ENCODE measurements at regions not wholly inside any gene's neighbourhood (a gene's known extent, or its start where the extent isn't known, plus 50 kb on each side); places are given as distances from the start of the nearest gene placed in this dataset.

GRCh38 chrX:123088331-123088730 is 95.7 kb upstream of the GRIA3 start:
- H3K36me3 ChIP-seq (ENCODE audit: insufficient read depth, low read length), result no peaks in the 10 kb centered on the region
- H3K4me2 ChIP-seq (ENCODE audit: insufficient read depth, low read length), result no peak overlapping the region
- ATAC-seq (ENCODE audit: insufficient read depth, low read depth) (no peak), DNase-seq (no peak)
- H2AFZ ChIP-seq (ENCODE audit: low read depth, low read length), result no peak overlapping the region
- no peaks in the 10 kb centered on the region for H3K4me1 ChIP-seq (ENCODE audit: insufficient read depth, low read length)
- H3K27ac ChIP-seq (ENCODE audit: low read length), result no peak overlapping the region
- TF ChIP-seq EZH2 (IDR thresholded peaks at IDR 0.05; ENCODE audit: borderline replicate concordance, low read depth, low read length, severe bottlenecking), result no peak
- TF ChIP-seq, protein P1, sequence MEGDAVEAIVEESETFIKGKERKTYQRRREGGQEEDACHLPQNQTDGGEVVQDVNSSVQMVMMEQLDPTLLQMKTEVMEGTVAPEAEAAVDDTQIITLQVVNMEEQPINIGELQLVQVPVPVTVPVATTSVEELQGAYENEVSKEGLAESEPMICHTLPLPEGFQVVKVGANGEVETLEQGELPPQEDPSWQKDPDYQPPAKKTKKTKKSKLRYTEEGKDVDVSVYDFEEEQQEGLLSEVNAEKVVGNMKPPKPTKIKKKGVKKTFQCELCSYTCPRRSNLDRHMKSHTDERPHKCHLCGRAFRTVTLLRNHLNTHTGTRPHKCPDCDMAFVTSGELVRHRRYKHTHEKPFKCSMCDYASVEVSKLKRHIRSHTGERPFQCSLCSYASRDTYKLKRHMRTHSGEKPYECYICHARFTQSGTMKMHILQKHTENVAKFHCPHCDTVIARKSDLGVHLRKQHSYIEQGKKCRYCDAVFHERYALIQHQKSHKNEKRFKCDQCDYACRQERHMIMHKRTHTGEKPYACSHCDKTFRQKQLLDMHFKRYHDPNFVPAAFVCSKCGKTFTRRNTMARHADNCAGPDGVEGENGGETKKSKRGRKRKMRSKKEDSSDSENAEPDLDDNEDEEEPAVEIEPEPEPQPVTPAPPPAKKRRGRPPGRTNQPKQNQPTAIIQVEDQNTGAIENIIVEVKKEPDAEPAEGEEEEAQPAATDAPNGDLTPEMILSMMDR (IDR thresholded peaks at IDR 0.05; ENCODE audit: borderline replicate concordance, extremely low read depth, low read length, poor library complexity, severe bottlenecking), result no peak
- H3K27me3 ChIP-seq (ENCODE audit: insufficient read depth, low read length, poor library complexity), result no peaks in the 10 kb centered on the region
- no peak overlapping the region for H3K9ac ChIP-seq (ENCODE audit: low read depth, low read length)
- no peaks in the 10 kb centered on the region for H4K20me1 ChIP-seq (ENCODE audit: insufficient read depth, low read length)
- H3K79me2 ChIP-seq (ENCODE audit: insufficient read depth, low read length), result no peaks in the 10 kb centered on the region
- no peak overlapping the region for H3K4me3 ChIP-seq (ENCODE audit: low read depth in 1 of 2, low read length in 2 of 2)
- H3K9me3 ChIP-seq (ENCODE audit: insufficient read depth, low read length, severe bottlenecking), result no peaks in the 10 kb centered on the region

- no peak for DNase-seq
- Histone ChIP-seq H3K79me2 (ENCODE audit: insufficient read depth, low read length) (no peaks in the 10 kb centered on the region), H2AFZ (ENCODE audit: low read depth, low read length) (no peak overlapping the region), H3K9ac (ENCODE audit: low read depth, low read length) (no peak overlapping the region), H3K9me3 (ENCODE audit: insufficient read depth, low read length, severe bottlenecking) (no peaks in the 10 kb centered on the region), H3K4me2 (ENCODE audit: insufficient read depth, low read length) (no peak overlapping the region), H3K27me3 (ENCODE audit: insufficient read depth, low read length, poor library complexity) (no peaks in the 10 kb centered on the region), H3K4me1 (ENCODE audit: insufficient read depth, low read length) (no peaks in the 10 kb centered on the region), H3K4me3 (ENCODE audit: low read depth in 1 of 2, low read length in 2 of 2) (no peak overlapping the region), H4K20me1 (ENCODE audit: insufficient read depth, low read length) (no peaks in the 10 kb centered on the region), H3K27ac (ENCODE audit: low read length) (no peak overlapping the region), H3K36me3 (ENCODE audit: insufficient read depth, low read length) (no peaks in the 10 kb centered on the region)
- ATAC-seq (ENCODE audit: insufficient read depth, low read depth), result no peak
- TF ChIP-seq, protein P1 (IDR thresholded peaks at IDR 0.05; ENCODE audit: borderline replicate concordance, extremely low read depth, low read length, poor library complexity, severe bottlenecking), result no peak
- no peak for TF ChIP-seq EZH2 (IDR thresholded peaks at IDR 0.05; ENCODE audit: borderline replicate concordance, low read depth, low read length, severe bottlenecking)
These were observed 95.1 kb upstream of the GRIA3 start for GRCh38 chrX:123088930-123089329.

DNA sequence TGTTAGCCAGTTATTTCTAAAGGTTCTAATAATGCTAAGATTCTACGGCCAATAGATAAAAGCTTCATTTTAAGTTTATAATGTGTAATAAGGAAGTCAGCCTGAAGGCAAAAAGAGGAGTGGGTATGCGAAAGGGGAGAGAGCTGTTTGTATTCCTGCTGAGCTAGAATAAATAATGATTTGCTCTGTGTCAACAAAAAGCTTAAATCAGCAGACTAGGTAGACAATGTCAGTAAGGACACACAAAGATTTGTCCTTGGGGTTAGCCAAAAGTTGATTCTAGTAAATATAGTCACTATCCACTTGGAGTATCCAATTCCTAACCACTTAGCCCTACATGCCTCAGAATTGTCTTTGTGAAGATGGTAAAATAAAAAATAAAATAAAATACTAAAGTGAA is 90.3 kb upstream of the GRIA3 start:
- H3K4me1 ChIP-seq (ENCODE audit: insufficient read depth, low read length), result no peaks in the 10 kb centered on the region
- H3K9me3 ChIP-seq (ENCODE audit: insufficient read depth, low read length, severe bottlenecking), result no peaks in the 10 kb centered on the region
- H3K27ac ChIP-seq (ENCODE audit: low read length), result no peak overlapping the region
- no peak for ATAC-seq (ENCODE audit: insufficient read depth, low read depth)
- no peak overlapping the region for H3K9ac ChIP-seq (ENCODE audit: low read depth, low read length)
- no peaks in the 10 kb centered on the region for H4K20me1 ChIP-seq (ENCODE audit: insufficient read depth, low read length)
- H3K36me3 ChIP-seq (ENCODE audit: insufficient read depth, low read length), result no peaks in the 10 kb centered on the region
- TF ChIP-seq, protein P1 (IDR thresholded peaks at IDR 0.05; ENCODE audit: borderline replicate concordance, extremely low read depth, low read length, poor library complexity, severe bottlenecking), result no peak
- no peak for TF ChIP-seq EZH2 (IDR thresholded peaks at IDR 0.05; ENCODE audit: borderline replicate concordance, low read depth, low read length, severe bottlenecking)
- no peak for DNase-seq
- no peak overlapping the region for H2AFZ ChIP-seq (ENCODE audit: low read depth, low read length)
- H3K79me2 ChIP-seq (ENCODE audit: insufficient read depth, low read length), result no peaks in the 10 kb centered on the region
- H3K4me2 ChIP-seq (ENCODE audit: insufficient read depth, low read length), result no peak overlapping the region
- no peaks in the 10 kb centered on the region for H3K27me3 ChIP-seq (ENCODE audit: insufficient read depth, low read length, poor library complexity)
- no peak overlapping the region for H3K4me3 ChIP-seq (ENCODE audit: low read depth in 1 of 2, low read length in 2 of 2)

Measured in DND-41 (cell line).